ENCODE measurements at regions not wholly inside any gene's neighbourhood (a gene's known extent, or its start where the extent isn't known, plus 50 kb on each side); places are given as distances from the start of the nearest gene placed in this dataset.
A peak's percentile ranks its signal among the peaks of the same experiment; 100 is the strongest.
"Not testable (repeated sequence)": the region's sequence is repeated elsewhere in the genome, so short reads cannot be mapped to it uniquely, and the experiment has no call there.

GRCh38 chrX:111581086-111581485 is 69.6 kb downstream of the SERTM2 start:
- no peak for DNase-seq

DNA sequence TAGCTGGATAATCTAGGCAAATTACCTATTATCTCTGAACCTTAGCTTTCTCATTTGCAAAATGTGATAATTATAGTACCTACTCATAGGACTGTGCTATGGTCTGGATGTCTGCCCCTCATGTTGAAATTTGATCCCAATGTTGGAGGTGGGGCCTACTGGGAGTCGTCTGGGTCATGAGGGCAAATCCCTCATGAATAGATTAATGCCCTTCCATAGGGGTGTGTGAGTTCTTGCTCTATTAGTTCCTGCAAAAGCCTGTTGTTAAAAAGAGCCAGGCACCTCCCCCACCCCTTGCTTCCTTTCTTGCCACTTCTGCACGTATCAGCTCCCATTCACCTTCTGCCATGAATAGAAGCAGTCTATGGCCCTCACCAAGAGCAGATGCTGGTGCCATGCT is 73.9 kb downstream of the SERTM2 start:
- DNase-seq: no peak

- not testable (repeated sequence) for DNase-seq
Observed at GRCh38 chrX:111594348-111594877, 83.0 kb downstream of the SERTM2 start.

DNA sequence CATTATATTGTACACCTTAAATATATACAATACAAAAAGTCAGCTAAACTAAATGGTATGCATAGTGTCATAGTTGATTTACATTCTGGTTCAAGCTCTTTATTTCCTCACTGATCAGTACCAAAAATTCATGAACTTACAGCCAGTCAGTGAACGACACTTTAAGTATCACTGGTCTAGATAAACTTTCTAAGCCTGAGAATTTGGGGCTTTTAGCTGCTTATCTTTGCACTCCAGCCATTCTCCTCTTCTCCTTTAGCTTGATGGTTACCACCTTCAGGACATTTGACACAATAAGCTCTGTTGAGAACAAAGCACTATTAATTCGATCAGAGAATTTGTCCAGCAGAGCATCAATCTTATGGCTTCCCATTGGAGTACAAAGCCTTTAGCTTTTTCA is 83.0 kb upstream of the ALG13 start:
- no peak for DNase-seq

- DNase-seq: no peak
Observed at GRCh38 chrX:111608724-111609123, 72.2 kb upstream of the ALG13 start.

DNA sequence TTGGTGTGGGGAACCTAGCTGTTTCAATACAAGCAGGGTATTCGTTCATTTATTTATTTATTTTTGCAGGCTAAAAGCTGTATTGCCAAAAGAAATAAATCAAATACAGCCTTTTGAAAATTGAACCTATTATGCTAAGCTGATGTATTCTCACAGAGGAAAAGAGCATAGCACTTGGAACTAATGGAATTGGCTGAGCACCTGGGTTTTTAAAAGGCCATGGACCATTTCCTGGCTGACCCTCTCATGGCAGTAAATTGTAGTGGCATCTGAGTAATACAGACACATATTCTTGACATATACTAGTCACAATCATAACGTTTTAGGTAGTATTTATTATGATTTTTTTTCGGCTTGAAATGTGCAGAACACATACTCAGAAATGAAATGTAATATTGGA is 71.8 kb upstream of the ALG13 start:
- DNase-seq: no peak

DNA sequence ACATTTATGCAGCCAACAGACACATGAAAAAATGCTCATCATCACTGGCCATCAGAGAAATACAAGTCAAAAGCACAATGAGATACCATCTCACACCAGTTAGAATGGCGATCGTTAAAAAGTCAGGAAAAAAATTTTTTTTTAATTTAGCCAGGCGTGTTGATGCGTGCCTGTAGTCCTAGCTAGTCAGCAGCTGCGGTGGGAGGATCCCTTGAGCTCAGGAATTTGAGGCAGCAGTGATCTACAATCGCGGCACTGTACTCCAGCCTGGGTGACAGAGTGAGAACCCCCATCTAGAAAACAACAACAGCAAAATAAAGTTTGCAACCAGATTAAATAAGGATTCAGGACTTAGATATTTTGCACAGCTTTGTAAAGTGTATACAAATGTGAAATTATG is 65.7 kb upstream of the ALG13 start:
- DNase-seq: no peak

GRCh38 chrX:111616786-111617185 is 64.2 kb upstream of the ALG13 start:
- DNase-seq: no peak

GRCh38 chrX:111620084-111620483 is 60.9 kb upstream of the ALG13 start:
- peak; percentile 22 to 23 for DNase-seq

- DNase-seq: no peak
Observed at GRCh38 chrX:111624169-111624568, 56.8 kb upstream of the ALG13 start.

GRCh38 chrX:111627256-111627655 is 53.7 kb upstream of the ALG13 start:
- DNase-seq: not testable (repeated sequence)

All from inflammatory macrophage (primary cell).